Loucy (cell line): ENCODE measurements at regions not wholly inside any gene's neighbourhood (a gene's known extent, or its start where the extent isn't known, plus 50 kb on each side); places are given as distances from the start of the nearest gene placed in this dataset.

Experiments
- H2AFZ ChIP-seq: fragments of 200-600 bp; sonication (generic); 2 replicates; pipeline ENCODE4 v1.6.0; 2016; ENCODE audit warnings: antibody characterized with exemption, mild to moderate bottlenecking, low read length, moderate library complexity
- H3F3A ChIP-seq: fragments of 200-600 bp; 2 replicates; pipeline ENCODE4 v1.6.0; 2016; ENCODE audit warnings: antibody characterized with exemption, low read depth, mild to moderate bottlenecking
- H3K27me3 ChIP-seq: fragments of 200-600 bp; sonication (generic); 2 replicates; pipeline ENCODE4 v1.6.1; 2014; ENCODE audit warnings: low read length, mild to moderate bottlenecking; ENCODE audit not compliant: insufficient read depth, poor library complexity, severe bottlenecking
- H3K36me3 ChIP-seq: fragments of 200-600 bp; sonication (generic); 2 replicates; pipeline ENCODE4 v1.6.1; 2016; ENCODE audit warnings: low read length; ENCODE audit not compliant: insufficient read depth
- H3K4me1 ChIP-seq: fragments of 200-600 bp; sonication (generic); 2 replicates; pipeline ENCODE4 v1.5.1; 2014; ENCODE audit warnings: low read length, mild to moderate bottlenecking; ENCODE audit not compliant: insufficient read depth, poor library complexity, severe bottlenecking
- H3K4me2 ChIP-seq: fragments of 200-600 bp; sonication (generic); 2 replicates; pipeline ENCODE4 v1.6.0; 2014; ENCODE audit warnings: antibody characterized with exemption, low read length, low read depth, mild to moderate bottlenecking; ENCODE audit not compliant: poor library complexity, severe bottlenecking
- H3K4me3 ChIP-seq: fragments of 200-600 bp; sonication (generic); 2 replicates; pipeline ENCODE4 v1.5.1; 2014; ENCODE audit warnings: low read length, mild to moderate bottlenecking, mixed read lengths; ENCODE audit not compliant: poor library complexity, severe bottlenecking
- H3K79me2 ChIP-seq: fragments of 200-600 bp; sonication (generic); 2 replicates; pipeline ENCODE4 v1.6.1; 2014; ENCODE audit warnings: low read length; ENCODE audit not compliant: insufficient read depth
- H3K9ac ChIP-seq: fragments of 200-600 bp; sonication (generic); 2 replicates; pipeline ENCODE4 v1.6.0; 2014; ENCODE audit warnings: mild to moderate bottlenecking, low read depth, low read length, moderate library complexity; ENCODE audit not compliant: poor library complexity, severe bottlenecking
- H3K9me2 ChIP-seq: fragments of 200-600 bp; sonication (generic); replicated peaks from 2 replicates; pipeline ENCODE4 v1.6.1; 2016; ENCODE audit warnings: low read depth, low read length, mixed read lengths
- H3K9me3 ChIP-seq: fragments of 200-600 bp; sonication (generic); 2 replicates; pipeline ENCODE4 v1.6.1; 2014; ENCODE audit warnings: mild to moderate bottlenecking, antibody characterized with exemption, low read length, low read depth; ENCODE audit not compliant: insufficient read depth
- H4K20me1 ChIP-seq: fragments of 200-600 bp; sonication (generic); 2 replicates; pipeline ENCODE4 v1.6.0; 2014; ENCODE audit warnings: antibody characterized with exemption, low read length, mild to moderate bottlenecking; ENCODE audit not compliant: insufficient read depth, poor library complexity, severe bottlenecking
- CTCF ChIP-seq: fragments of 200-600 bp; sonication (generic); conservative IDR thresholded peaks from 2 replicates; pipeline ENCODE4 v1.5.1; 2014; ENCODE audit warnings: mild to moderate bottlenecking, antibody characterized with exemption, low read length
- EZH2phosphoT487 ChIP-seq: fragments of 200-600 bp; IDR thresholded peaks from 2 replicates; pipeline ENCODE4 v1.6.1; 2018; ENCODE audit warnings: antibody characterized with exemption, mild to moderate bottlenecking, moderate library complexity, borderline replicate concordance

GRCh38 chr16:54633943-54634362 lies 296.7 kb upstream of the IRX5 start:
- Histone ChIP-seq H3K79me2 (no peaks in the 10 kb centered on the region), H3K36me3 (no peaks in the 10 kb centered on the region), H3K4me1 (no peaks in the 10 kb centered on the region), H4K20me1 (no peaks in the 10 kb centered on the region), H2AFZ (peak overlapping the region; percentile 69), H3K4me3 (no peak overlapping the region), H3K4me2 (no peak overlapping the region), H3K27me3 (no peaks in the 10 kb centered on the region), H3K9me2 (no peaks in the 10 kb centered on the region), H3K9me3 (no peaks in the 10 kb centered on the region), H3F3A (no peaks in the 10 kb centered on the region), H3K9ac (no peak overlapping the region)
- TF ChIP-seq CTCF (peak; percentile 76), EZH2phosphoT487 (no peak)

GRCh38 chr16:54632322-54633220 lies 298.1 kb upstream of the IRX5 start:
- TF ChIP-seq CTCF (no peak), EZH2phosphoT487 (no peak)
- Histone ChIP-seq H4K20me1 (no peaks in the 10 kb centered on the region), H3K4me3 (no peak overlapping the region)

GRCh38 chr16:54631782-54632181 lies 298.9 kb upstream of the IRX5 start:
- no peak overlapping the region for H3K4me3 ChIP-seq
- TF ChIP-seq EZH2phosphoT487, result no peak
- no peak for TF ChIP-seq CTCF
- no peak overlapping the region for H3K4me2 ChIP-seq
- no peak overlapping the region for H3K9ac ChIP-seq
- H3K4me1 ChIP-seq, result no peaks in the 10 kb centered on the region
- no peaks in the 10 kb centered on the region for H4K20me1 ChIP-seq
- no peaks in the 10 kb centered on the region for H3K27me3 ChIP-seq
- no peaks in the 10 kb centered on the region for H3K9me2 ChIP-seq
- no peaks in the 10 kb centered on the region for H3F3A ChIP-seq
- H3K9me3 ChIP-seq, result no peaks in the 10 kb centered on the region
- H2AFZ ChIP-seq, result no peak overlapping the region
- H3K36me3 ChIP-seq, result no peaks in the 10 kb centered on the region
- no peaks in the 10 kb centered on the region for H3K79me2 ChIP-seq

More at GRCh38 chr16:54632322-54633220, 298.1 kb upstream of the IRX5 start:
- Histone ChIP-seq H3F3A (no peaks in the 10 kb centered on the region), H3K79me2 (no peaks in the 10 kb centered on the region), H2AFZ (no peak overlapping the region), H3K9me3 (no peaks in the 10 kb centered on the region), H3K4me1 (no peaks in the 10 kb centered on the region), H3K9me2 (no peaks in the 10 kb centered on the region), H3K9ac (no peak overlapping the region), H3K4me2 (no peak overlapping the region), H3K27me3 (no peaks in the 10 kb centered on the region), H3K36me3 (no peaks in the 10 kb centered on the region)
